ENCODE measurements at regions not wholly inside any gene's neighbourhood (a gene's known extent, or its start where the extent isn't known, plus 50 kb on each side); places are given as distances from the start of the nearest gene placed in this dataset.

DNA sequence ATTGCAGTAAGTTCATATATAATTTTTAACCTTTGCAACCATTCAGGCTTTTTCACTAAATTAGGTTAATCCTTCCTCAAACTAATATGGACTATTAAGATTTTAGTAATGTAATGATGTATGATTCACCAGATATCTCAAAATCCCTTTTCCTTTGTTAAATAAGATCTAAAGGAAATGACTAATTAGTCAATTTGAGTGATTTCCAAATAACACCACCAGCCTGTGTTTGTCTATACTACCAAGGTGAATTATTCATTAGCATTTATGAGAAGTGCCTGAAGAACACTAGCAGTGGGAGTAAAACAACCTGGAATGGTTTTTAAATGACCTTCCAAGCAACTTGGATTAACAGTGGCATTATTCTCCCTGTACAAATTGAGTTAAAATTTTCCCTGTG is 670.6 kb upstream of the PKN2 start:
- Mint-ChIP-seq H3K27me3 (peaks cover 2 to 12% of the 10 kb centered on the region in 2 donors), H3K4me3 (no peak overlapping the region), H3K4me1 (no peaks in the 10 kb centered on the region), H3K9me3 (no peaks in the 10 kb centered on the region), H3K27ac (no peak overlapping the region), H3K36me3 (no peaks in the 10 kb centered on the region)
- Histone ChIP-seq H3K4me1 (ENCODE audit: insufficient read depth, low read length) (no peaks in the 10 kb centered on the region), H3K27me3 (ENCODE audit: insufficient read depth, low read length, poor library complexity, severe bottlenecking) (no peaks in the 10 kb centered on the region), H3K27ac (ENCODE audit: low read depth, low read length) (no peak overlapping the region), H3K4me3 (ENCODE audit: low read length) (no peak overlapping the region), H3K36me3 (ENCODE audit: insufficient read depth, low read length) (no peaks in the 10 kb centered on the region), H3K9me3 (ENCODE audit: low read length) (no peaks in the 10 kb centered on the region)
- ChIA-PET POLR2A (no interaction called here), CTCF (no interaction called here)
- no peak for DNase-seq

DNA sequence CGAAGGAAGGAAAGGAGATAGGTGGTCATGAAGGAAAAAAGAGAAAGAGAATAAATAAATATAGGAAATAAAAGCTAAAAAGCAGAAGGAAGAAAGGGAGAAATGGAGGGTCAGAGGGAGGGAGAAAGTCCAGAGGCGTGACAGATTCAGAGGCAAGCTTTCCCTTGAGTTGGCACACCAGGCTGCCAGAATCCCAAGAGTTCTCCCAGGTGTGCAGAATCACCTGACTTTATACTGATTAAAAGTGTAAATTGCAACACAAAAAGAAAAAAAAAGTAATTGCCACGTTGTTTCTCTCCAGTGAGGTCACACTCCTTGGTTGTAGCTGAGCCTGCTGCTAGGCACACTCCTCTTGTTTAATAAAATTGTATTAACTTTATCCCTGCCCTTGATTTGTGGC is 669.9 kb upstream of the PKN2 start:
- no peaks in the 10 kb centered on the region for H3K9me3 Mint-ChIP-seq
- Histone ChIP-seq H3K4me3 (ENCODE audit: low read length) (no peak overlapping the region), H3K4me1 (ENCODE audit: insufficient read depth, low read length) (no peaks in the 10 kb centered on the region), H3K27ac (ENCODE audit: low read depth, low read length) (no peak overlapping the region), H3K9me3 (ENCODE audit: low read length) (no peaks in the 10 kb centered on the region), H3K27me3 (ENCODE audit: insufficient read depth, low read length, poor library complexity, severe bottlenecking) (no peaks in the 10 kb centered on the region), H3K36me3 (ENCODE audit: insufficient read depth, low read length) (no peaks in the 10 kb centered on the region)
- H3K4me3 Mint-ChIP-seq = no peak overlapping the region
- H3K27me3 Mint-ChIP-seq = peaks cover 2 to 12% of the 10 kb centered on the region in 2 donors
- no peaks in the 10 kb centered on the region for H3K36me3 Mint-ChIP-seq
- CTCF ChIA-PET = no interaction called here
- no peaks in the 10 kb centered on the region for H3K4me1 Mint-ChIP-seq
- H3K27ac Mint-ChIP-seq = no peak overlapping the region
- no peak for DNase-seq
- POLR2A ChIA-PET = no interaction called here

DNA sequence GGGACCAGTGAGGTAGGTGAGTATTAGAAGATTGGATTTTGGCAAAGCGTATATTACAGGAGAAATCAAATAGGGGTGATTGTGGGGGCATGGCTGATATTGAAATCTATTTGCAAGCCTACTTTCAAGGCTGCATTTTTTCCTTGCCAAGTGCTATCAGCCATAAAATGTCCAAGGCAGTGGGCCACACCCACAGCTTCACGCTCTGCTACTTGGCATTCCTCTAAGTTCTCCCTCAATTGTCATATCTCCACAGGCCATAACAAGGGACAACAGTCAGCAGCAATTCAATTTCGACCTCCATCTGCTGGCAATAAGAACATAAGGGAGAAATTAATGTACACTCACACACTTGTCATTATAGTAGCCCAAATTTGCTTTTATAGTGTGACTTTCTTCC is 667.1 kb upstream of the PKN2 start:
- Mint-ChIP-seq H3K36me3 (no peaks in the 10 kb centered on the region), H3K27me3 (peaks cover 0 to 5% of the 10 kb centered on the region in 2 donors), H3K4me3 (no peak overlapping the region), H3K9me3 (no peaks in the 10 kb centered on the region), H3K27ac (no peak overlapping the region), H3K4me1 (no peaks in the 10 kb centered on the region)
- DNase-seq = no peak
- CTCF ChIA-PET = no interaction called here
- H3K27ac ChIP-seq (ENCODE audit: low read depth, low read length) = no peak overlapping the region
- no peaks in the 10 kb centered on the region for H3K9me3 ChIP-seq (ENCODE audit: low read length)
- POLR2A ChIA-PET = no interaction called here
- H3K4me1 ChIP-seq (ENCODE audit: insufficient read depth, low read length) = no peaks in the 10 kb centered on the region
- no peaks in the 10 kb centered on the region for H3K36me3 ChIP-seq (ENCODE audit: insufficient read depth, low read length)
- H3K4me3 ChIP-seq (ENCODE audit: low read length) = no peak overlapping the region
- no peaks in the 10 kb centered on the region for H3K27me3 ChIP-seq (ENCODE audit: insufficient read depth, low read length, poor library complexity, severe bottlenecking)

DNA sequence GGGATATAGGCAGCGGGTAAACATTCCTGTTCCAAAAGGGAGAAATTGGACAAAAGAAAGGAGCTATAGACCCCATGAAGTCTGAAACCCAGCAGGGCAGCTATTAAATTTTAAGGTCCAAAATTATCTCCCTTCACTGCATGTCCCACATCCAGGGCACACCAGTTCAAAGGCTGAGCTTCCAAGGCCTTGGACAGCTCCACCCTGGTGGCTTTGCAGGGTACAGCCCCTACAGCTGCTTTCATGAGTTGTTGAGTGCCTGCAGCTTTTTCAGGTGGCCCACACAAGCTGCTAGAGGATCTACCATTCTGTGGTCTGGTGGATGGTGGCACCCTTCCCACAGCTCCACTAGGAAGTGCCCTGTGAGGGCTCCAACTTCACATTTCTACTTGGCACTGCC is 662.5 kb upstream of the PKN2 start:
- no peak overlapping the region for H3K27ac Mint-ChIP-seq
- CTCF ChIA-PET = no interaction called here
- Histone ChIP-seq H3K36me3 (ENCODE audit: insufficient read depth, low read length) (no peaks in the 10 kb centered on the region), H3K4me1 (ENCODE audit: insufficient read depth, low read length) (no peaks in the 10 kb centered on the region), H3K27me3 (ENCODE audit: insufficient read depth, low read length, poor library complexity, severe bottlenecking) (no peaks in the 10 kb centered on the region), H3K4me3 (ENCODE audit: low read length) (no peak overlapping the region), H3K27ac (ENCODE audit: low read depth, low read length) (no peak overlapping the region), H3K9me3 (ENCODE audit: low read length) (no peaks in the 10 kb centered on the region)
- peaks cover 3 to 11% of the 10 kb centered on the region in 2 donors for H3K27me3 Mint-ChIP-seq
- no peak for DNase-seq
- POLR2A ChIA-PET = no interaction called here
- peaks cover 0 to 6% (median 0%) of the 10 kb centered on the region in 5 donors for H3K9me3 Mint-ChIP-seq
- H3K4me3 Mint-ChIP-seq = no peak overlapping the region
- H3K36me3 Mint-ChIP-seq = peaks cover 0 to 2% (median 0%) of the 10 kb centered on the region in 3 donors
- no peaks in the 10 kb centered on the region for H3K4me1 Mint-ChIP-seq

DNA sequence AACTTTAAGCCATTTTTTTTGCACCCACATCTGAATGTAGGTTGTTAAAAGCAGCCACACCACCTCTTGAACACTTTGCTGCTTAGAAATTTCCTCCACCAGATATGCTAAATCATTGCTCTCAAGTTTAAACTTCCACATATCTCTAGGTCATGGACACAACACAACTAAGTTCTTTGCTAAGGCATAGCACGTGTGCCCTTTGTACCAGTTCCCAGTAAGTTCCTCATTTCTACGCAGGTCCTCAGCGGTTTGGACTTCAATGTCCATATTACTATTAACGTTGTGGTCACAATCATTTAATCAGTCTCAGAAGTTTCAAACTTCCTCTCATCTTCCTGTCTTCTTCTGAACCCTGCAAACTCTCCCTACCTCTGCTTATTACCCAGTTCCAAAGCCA is 661.6 kb upstream of the PKN2 start:
- no peak overlapping the region for H3K27ac Mint-ChIP-seq
- Histone ChIP-seq H3K4me3 (ENCODE audit: low read length) (no peak overlapping the region), H3K27me3 (ENCODE audit: insufficient read depth, low read length, poor library complexity, severe bottlenecking) (no peaks in the 10 kb centered on the region), H3K4me1 (ENCODE audit: insufficient read depth, low read length) (no peaks in the 10 kb centered on the region), H3K9me3 (ENCODE audit: low read length) (no peaks in the 10 kb centered on the region), H3K36me3 (ENCODE audit: insufficient read depth, low read length) (no peaks in the 10 kb centered on the region), H3K27ac (ENCODE audit: low read depth, low read length) (no peak overlapping the region)
- no peak overlapping the region for H3K4me3 Mint-ChIP-seq
- peaks cover 3 to 10% of the 10 kb centered on the region in 2 donors for H3K27me3 Mint-ChIP-seq
- H3K9me3 Mint-ChIP-seq = peaks cover 0 to 8% (median 0%) of the 10 kb centered on the region in 5 donors
- ChIA-PET CTCF (no interaction called here), POLR2A (no interaction called here)
- peaks cover 0 to 2% (median 0%) of the 10 kb centered on the region in 3 donors for H3K36me3 Mint-ChIP-seq
- H3K4me1 Mint-ChIP-seq = no peaks in the 10 kb centered on the region
- DNase-seq = no peak

DNA sequence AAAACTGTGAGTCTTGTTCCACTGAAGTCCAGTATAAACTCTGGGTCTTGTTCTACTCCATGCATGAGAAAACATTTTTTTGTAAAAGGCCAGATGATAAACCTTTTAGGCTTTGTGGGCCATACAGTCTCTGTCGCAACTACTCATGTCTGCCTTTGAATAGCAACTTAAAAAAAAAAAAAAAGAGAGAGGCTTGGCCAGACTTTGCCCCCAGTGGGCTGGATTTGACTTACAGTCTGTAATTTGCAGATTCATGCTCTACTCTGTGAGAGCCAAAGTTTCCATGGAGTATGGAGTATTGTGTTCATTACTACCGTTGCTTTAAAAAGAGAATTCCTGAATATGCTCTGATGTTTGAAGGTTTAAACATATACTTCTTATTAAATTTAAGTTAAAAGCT is 654.9 kb upstream of the PKN2 start:
- no peak overlapping the region for H3K27ac Mint-ChIP-seq
- no peaks in the 10 kb centered on the region for H3K9me3 ChIP-seq (ENCODE audit: low read length)
- H3K27me3 Mint-ChIP-seq = peaks cover 3 to 20% of the 10 kb centered on the region in 2 donors
- DNase-seq = no peak
- no peaks in the 10 kb centered on the region for H3K36me3 ChIP-seq (ENCODE audit: insufficient read depth, low read length)
- H3K27me3 ChIP-seq (ENCODE audit: insufficient read depth, low read length, poor library complexity, severe bottlenecking) = no peaks in the 10 kb centered on the region
- POLR2A ChIA-PET = no interaction called here
- H3K27ac ChIP-seq (ENCODE audit: low read depth, low read length) = no peak overlapping the region
- no peak overlapping the region for H3K4me3 ChIP-seq (ENCODE audit: low read length)
- H3K4me1 Mint-ChIP-seq = no peaks in the 10 kb centered on the region
- no peak overlapping the region for H3K4me3 Mint-ChIP-seq
- CTCF ChIA-PET = no interaction called here
- no peaks in the 10 kb centered on the region for H3K4me1 ChIP-seq (ENCODE audit: insufficient read depth, low read length)
- peaks cover 0 to 10% (median 0%) of the 10 kb centered on the region in 5 donors for H3K9me3 Mint-ChIP-seq
- H3K36me3 Mint-ChIP-seq = peaks cover 0 to 2% (median 0%) of the 10 kb centered on the region in 3 donors

DNA sequence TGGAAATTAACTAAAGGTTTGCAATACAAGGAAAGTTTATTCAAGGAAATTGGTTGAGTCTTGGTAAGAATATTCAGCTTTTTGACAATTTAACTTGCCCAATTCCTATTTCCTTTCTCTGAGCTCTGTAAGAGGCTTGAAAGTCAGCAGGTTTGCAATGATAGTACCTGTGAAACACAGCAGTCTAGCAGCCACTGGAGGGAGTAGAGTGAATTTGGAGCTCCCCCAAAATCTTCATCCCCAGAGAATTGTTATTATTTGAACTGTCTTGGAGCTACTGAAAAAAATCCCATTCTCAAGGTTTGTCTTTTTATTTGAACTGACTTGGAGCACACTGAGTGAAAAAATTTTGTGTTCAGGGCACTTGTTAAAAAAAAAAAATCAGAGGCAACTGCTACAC is 654.2 kb upstream of the PKN2 start:
- POLR2A ChIA-PET = no interaction called here
- peaks cover 0 to 5% (median 0%) of the 10 kb centered on the region in 5 donors for H3K9me3 Mint-ChIP-seq
- H3K4me1 Mint-ChIP-seq = no peaks in the 10 kb centered on the region
- H3K9me3 ChIP-seq (ENCODE audit: low read length) = no peaks in the 10 kb centered on the region
- H3K36me3 ChIP-seq (ENCODE audit: insufficient read depth, low read length) = no peaks in the 10 kb centered on the region
- DNase-seq = no peak
- H3K4me3 ChIP-seq (ENCODE audit: low read length) = no peak overlapping the region
- H3K36me3 Mint-ChIP-seq = no peaks in the 10 kb centered on the region
- H3K27me3 Mint-ChIP-seq = peaks cover 0 to 15% of the 10 kb centered on the region in 2 donors
- no peak overlapping the region for H3K4me3 Mint-ChIP-seq
- no peak overlapping the region for H3K27ac Mint-ChIP-seq
- no peaks in the 10 kb centered on the region for H3K27me3 ChIP-seq (ENCODE audit: insufficient read depth, low read length, poor library complexity, severe bottlenecking)
- H3K27ac ChIP-seq (ENCODE audit: low read depth, low read length) = no peak overlapping the region
- CTCF ChIA-PET = no interaction called here
- H3K4me1 ChIP-seq (ENCODE audit: insufficient read depth, low read length) = no peaks in the 10 kb centered on the region

DNA sequence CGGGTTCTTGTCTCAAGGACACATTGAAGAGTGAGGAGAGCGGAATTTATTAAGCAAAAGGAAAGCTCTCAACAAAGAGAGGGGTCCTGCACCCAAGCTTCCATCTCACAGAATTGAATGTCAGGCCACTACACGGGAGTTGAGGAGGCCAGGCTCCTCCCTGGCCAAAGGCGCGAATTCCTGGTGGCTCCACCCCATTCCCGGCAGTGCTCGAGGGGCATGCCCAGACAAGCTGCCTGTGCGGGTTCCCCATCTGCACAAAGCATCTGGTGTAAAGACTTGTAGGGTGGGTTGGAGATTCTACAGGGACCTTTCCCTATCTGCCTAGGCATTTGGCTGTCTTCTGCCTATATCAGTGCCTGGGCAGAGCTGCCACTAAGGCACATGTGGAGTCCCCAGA is 648.5 kb upstream of the PKN2 start:
- POLR2A ChIA-PET = no interaction called here

More for the DNA sequence above, 648.5 kb upstream of the PKN2 start:
- H3K4me3 Mint-ChIP-seq = no peak overlapping the region
- peaks cover 1 to 3% of the 10 kb centered on the region in 2 donors for H3K27me3 Mint-ChIP-seq
- H3K27ac ChIP-seq (ENCODE audit: low read depth, low read length) = no peak overlapping the region
- H3K36me3 Mint-ChIP-seq = no peaks in the 10 kb centered on the region
- CTCF ChIA-PET = no interaction called here
- no peaks in the 10 kb centered on the region for H3K27me3 ChIP-seq (ENCODE audit: insufficient read depth, low read length, poor library complexity, severe bottlenecking)
- DNase-seq = no peak
- no peaks in the 10 kb centered on the region for H3K36me3 ChIP-seq (ENCODE audit: insufficient read depth, low read length)
- peaks cover 7 to 21% (median 20%) of the 10 kb centered on the region in 5 donors for H3K9me3 Mint-ChIP-seq
- H3K4me3 ChIP-seq (ENCODE audit: low read length) = no peak overlapping the region
- H3K4me1 Mint-ChIP-seq = no peaks in the 10 kb centered on the region
- no peaks in the 10 kb centered on the region for H3K4me1 ChIP-seq (ENCODE audit: insufficient read depth, low read length)
- no peak overlapping the region for H3K27ac Mint-ChIP-seq
- no peaks in the 10 kb centered on the region for H3K9me3 ChIP-seq (ENCODE audit: low read length)

All from CD8-positive, alpha-beta memory T cell (primary cell).